Activated effector memory CD4-positive, alpha-beta T cell treated with Interleukin-2 at 50 U/mL for 16 hours (primary cell): ENCODE measurements at regions not wholly inside any gene's neighbourhood (a gene's known extent, or its start where the extent isn't known, plus 50 kb on each side); places are given as distances from the start of the nearest gene placed in this dataset.
"Not testable (repeated sequence)": the region's sequence is repeated elsewhere in the genome, so short reads cannot be mapped to it uniquely, and the experiment has no call there.

Experiments used
- DNase-seq: peaks from one replicate; pipeline ENCODE4 v3.0.0-alpha.2; 2020

GRCh38 chr14:53855574-53855973 is 101.1 kb downstream of the BMP4 start:
- DNase-seq, result no peak

GRCh38 chr14:53855127-53855526 is 101.5 kb downstream of the BMP4 start:
- no peak for DNase-seq

GRCh38 chr14:53851394-53852090 is 105.1 kb downstream of the BMP4 start:
- DNase-seq, result no peak

- no peak for DNase-seq
Measured at GRCh38 chr14:53850714-53851296, 105.8 kb downstream of the BMP4 start.

GRCh38 chr14:53849549-53849948 is 107.1 kb downstream of the BMP4 start:
- DNase-seq, result no peak

GRCh38 chr14:53848854-53849253 is 107.8 kb downstream of the BMP4 start:
- DNase-seq, result no peak

- DNase-seq, result no peak
Measured at GRCh38 chr14:53847881-53848280, 108.7 kb downstream of the BMP4 start.

- DNase-seq, result no peak
Measured at GRCh38 chr14:53847057-53847456, 109.6 kb downstream of the BMP4 start.

- no peak for DNase-seq
Measured at GRCh38 chr14:53845813-53846693, 110.6 kb downstream of the BMP4 start.

GRCh38 chr14:53842938-53843337 is 113.7 kb downstream of the BMP4 start:
- no peak for DNase-seq

- no peak for DNase-seq
Measured at GRCh38 chr14:53841109-53842099, 115.2 kb downstream of the BMP4 start.

GRCh38 chr14:53840444-53840843 is 116.2 kb downstream of the BMP4 start:
- no peak for DNase-seq

- no peak for DNase-seq
Measured at GRCh38 chr14:53838374-53838773, 118.3 kb downstream of the BMP4 start.

- DNase-seq, result not testable (repeated sequence)
Measured at GRCh38 chr14:53837656-53838055, 119.0 kb downstream of the BMP4 start.

GRCh38 chr14:53836551-53836950 is 120.1 kb downstream of the BMP4 start:
- DNase-seq, result no peak

GRCh38 chr14:53828820-53829219 is 127.8 kb downstream of the BMP4 start:
- DNase-seq, result no peak

GRCh38 chr14:53824061-53824460 is 132.6 kb downstream of the BMP4 start:
- no peak for DNase-seq

- DNase-seq, result no peak
Measured at GRCh38 chr14:53814392-53814791, 142.2 kb downstream of the BMP4 start.

GRCh38 chr14:53810221-53810620 is 146.4 kb downstream of the BMP4 start:
- no peak for DNase-seq

- DNase-seq, result no peak
Measured at GRCh38 chr14:53808042-53808441, 148.6 kb downstream of the BMP4 start.

- DNase-seq, result no peak
Measured at GRCh38 chr14:53807542-53807941, 149.1 kb downstream of the BMP4 start.

GRCh38 chr14:53807108-53807507 is 149.5 kb downstream of the BMP4 start:
- no peak for DNase-seq

- DNase-seq, result no peak
Measured at GRCh38 chr14:53796734-53797133, 159.9 kb downstream of the BMP4 start.
